GM23338 (cell line): ENCODE measurements at regions not wholly inside any gene's neighbourhood (a gene's known extent, or its start where the extent isn't known, plus 50 kb on each side); places are given as distances from the start of the nearest gene placed in this dataset.

Experiments
- ATAC-seq: fragments of 200-7000 bp; cut with Tn5 transposase; 3 replicates; pipeline ENCODE4 v1.9.1; 2020
- DNase-seq: peaks from one replicate; pipeline ENCODE4 v3.0.0-alpha.2; 2015; ENCODE audit warnings: low spot score
- H2AFZ ChIP-seq: fragments of 200-600 bp; sonication (generic); 2 replicates; pipeline ENCODE4 v1.8.0; 2016; ENCODE audit warnings: antibody characterized with exemption, mild to moderate bottlenecking, moderate library complexity
- H3F3A ChIP-seq: fragments of 200-600 bp; sonication (generic); replicated peaks from 2 replicates; pipeline ENCODE4 v1.8.0; 2017; ENCODE audit warnings: antibody characterized with exemption, mixed run types, low read depth
- H3K27ac ChIP-seq: fragments of 200-600 bp; sonication (generic); 2 replicates; pipeline ENCODE4 v1.6.1; 2016; ENCODE audit warnings: low read depth
- H3K27me3 ChIP-seq: fragments of 200-600 bp; sonication (generic); 2 replicates; pipeline ENCODE4 v1.8.0; 2016; ENCODE audit warnings: mild to moderate bottlenecking, mixed run types, moderate library complexity; ENCODE audit not compliant: insufficient read depth
- H3K36me3 ChIP-seq: fragments of 200-600 bp; sonication (generic); 2 replicates; pipeline ENCODE4 v1.8.0; 2016; ENCODE audit warnings: mild to moderate bottlenecking; ENCODE audit not compliant: insufficient read depth
- H3K4me1 ChIP-seq: fragments of 200-600 bp; sonication (generic); 2 replicates; pipeline ENCODE4 v1.8.0; 2016; ENCODE audit warnings: mild to moderate bottlenecking, moderate library complexity; ENCODE audit not compliant: insufficient read depth
- H3K4me2 ChIP-seq: fragments of 200-600 bp; sonication (generic); 2 replicates; pipeline ENCODE4 v1.7.1; 2017; ENCODE audit warnings: mixed run types
- H3K4me3 ChIP-seq: fragments of 200-600 bp; sonication (generic); 2 replicates; pipeline ENCODE4 v1.6.1; 2016; ENCODE audit warnings: mixed run types
- H3K79me2 ChIP-seq: fragments of 200-600 bp; sonication (generic); replicated peaks from 2 replicates; pipeline ENCODE4 v1.8.0; 2017; ENCODE audit warnings: mild to moderate bottlenecking; ENCODE audit not compliant: insufficient read depth
- H3K9me2 ChIP-seq: fragments of 200-600 bp; sonication (generic); 2 replicates; pipeline ENCODE4 v1.8.0; 2017; ENCODE audit not compliant: insufficient read depth
- H4K20me1 ChIP-seq: fragments of 200-600 bp; sonication (generic); replicated peaks from 2 replicates; pipeline ENCODE4 v1.8.0; 2017; ENCODE audit warnings: mild to moderate bottlenecking; ENCODE audit not compliant: insufficient read depth
- H3K27ac Mint-ChIP-seq: 2 replicates; pipeline ENCODE4 v1.8.0; 2020; ENCODE audit warnings: inconsistent platforms, mild to moderate bottlenecking, moderate library complexity, mixed read lengths
- H3K27me3 Mint-ChIP-seq: 3 replicates; pipeline ENCODE4 v1.8.0; 2022; ENCODE audit warnings: low read depth, mild to moderate bottlenecking, moderate library complexity, mixed read lengths, inconsistent platforms; ENCODE audit not compliant: insufficient read depth, poor library complexity
- H3K36me3 Mint-ChIP-seq: 3 replicates; pipeline ENCODE4 v1.8.0; 2021; ENCODE audit warnings: low read depth, mild to moderate bottlenecking, inconsistent platforms, moderate library complexity, mixed read lengths
- H3K4me1 Mint-ChIP-seq: 3 replicates; pipeline ENCODE4 v1.8.0; 2020; ENCODE audit warnings: mild to moderate bottlenecking, inconsistent platforms, mixed read lengths
- H3K4me3 Mint-ChIP-seq: 3 replicates; pipeline ENCODE4 v1.8.0; 2021; ENCODE audit warnings: moderate library complexity, mild to moderate bottlenecking, inconsistent platforms, mixed read lengths
- H3K9me3 Mint-ChIP-seq: 3 replicates; pipeline ENCODE4 v1.8.0; 2020; ENCODE audit warnings: moderate library complexity, mild to moderate bottlenecking, inconsistent platforms, mixed read lengths
- CREB1 ChIP-seq: fragments of 250-450 bp; sonication (Bioruptor Pico); IDR thresholded peaks from 2 replicates; pipeline ENCODE4 v1.5.0; 2020; ENCODE audit warnings: low read depth, mild to moderate bottlenecking, moderate library complexity
- EZH2 ChIP-seq: fragments of 200-600 bp; sonication (generic); IDR thresholded peaks from one replicate; pipeline ENCODE4 v1.8.0; 2017; ENCODE audit warnings: antibody characterized with exemption, mild to moderate bottlenecking, low read depth; ENCODE audit not compliant: unreplicated experiment
- EZH2phosphoT487 ChIP-seq: fragments of 200-600 bp; sonication (generic); IDR thresholded peaks from one replicate; pipeline ENCODE4 v1.8.1; 2018; ENCODE audit warnings: antibody characterized with exemption; ENCODE audit not compliant: unreplicated experiment
- JUNB ChIP-seq: IDR thresholded peaks from one replicate; pipeline ENCODE4 v1.6.1; 2016; ENCODE audit warnings: antibody characterized with exemption; ENCODE audit not compliant: unreplicated experiment
- NANOG ChIP-seq: IDR thresholded peaks from 2 replicates; pipeline ENCODE4 v1.6.1; 2016; ENCODE audit warnings: antibody characterized with exemption, borderline replicate concordance
- POLR2AphosphoS5 ChIP-seq: IDR thresholded peaks from 2 replicates; pipeline ENCODE4 v1.6.1; 2016; ENCODE audit warnings: antibody characterized with exemption, low read depth
- STAT1 ChIP-seq: IDR thresholded peaks from one replicate; pipeline ENCODE4 v1.6.1; 2016; ENCODE audit warnings: antibody characterized with exemption; ENCODE audit not compliant: unreplicated experiment
- ZNF114 ChIP-seq: fragments of 250-450 bp; sonication (Bioruptor Pico); IDR thresholded peaks from 2 replicates; pipeline ENCODE4 v1.5.0; 2020; ENCODE audit warnings: mild to moderate bottlenecking, moderate library complexity
- ZNF331 ChIP-seq: fragments of 250-450 bp; sonication (Bioruptor Pico); IDR thresholded peaks from 2 replicates; pipeline ENCODE4 v1.5.0; 2020; ENCODE audit warnings: low read depth, mild to moderate bottlenecking, moderate library complexity
- TF ChIP-seq, protein P1 (sequence below): IDR thresholded peaks from 2 replicates; pipeline ENCODE4 v1.6.1; 2016; ENCODE audit warnings: antibody characterized with exemption
- TF ChIP-seq, protein P2 (sequence below): fragments of 250-450 bp; sonication (Bioruptor Pico); IDR thresholded peaks from 2 replicates; pipeline ENCODE4 v1.5.0; 2020; ENCODE audit warnings: mild to moderate bottlenecking, moderate library complexity
- TF ChIP-seq, protein P3 (sequence below): IDR thresholded peaks from one replicate; pipeline ENCODE4 v1.6.1; 2018; ENCODE audit warnings: antibody characterized with exemption; ENCODE audit not compliant: unreplicated experiment

DNA sequence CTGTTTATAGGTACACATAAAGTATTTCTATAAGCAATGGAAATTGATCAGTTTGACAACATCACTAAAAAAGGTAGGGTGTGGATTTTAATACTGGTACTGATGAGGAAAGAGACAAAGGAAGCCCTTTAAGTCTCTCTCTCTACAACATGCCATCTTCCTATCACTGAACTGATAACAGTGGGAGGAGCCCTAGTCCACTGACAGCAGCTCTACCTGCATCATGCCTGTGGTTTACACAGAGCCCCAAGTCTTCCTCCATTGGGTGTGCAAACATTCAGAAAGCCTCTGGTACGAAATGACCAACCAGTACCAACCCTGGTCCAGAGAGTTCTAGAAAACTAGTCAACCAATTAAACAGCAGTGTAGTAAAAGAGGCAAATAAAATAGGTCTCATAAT lies 53.4 kb downstream of the KLF12 start:
- no peak overlapping the region for H3K4me2 ChIP-seq
- H3K27me3 ChIP-seq = no peaks in the 10 kb centered on the region
- H3K36me3 ChIP-seq = no peaks in the 10 kb centered on the region
- ATAC-seq (no peak), DNase-seq (no peak)
- no peaks in the 10 kb centered on the region for H3F3A ChIP-seq
- H3K9me3 Mint-ChIP-seq = no peaks in the 10 kb centered on the region
- H3K27ac Mint-ChIP-seq = no peak overlapping the region
- no peaks in the 10 kb centered on the region; the same call in 2 of the 3 replicates for H3K36me3 Mint-ChIP-seq
- H2AFZ ChIP-seq = no peak overlapping the region
- 0 out of 2 replicates have a peak, but pooled peaks cover 5% of the 10 kb centered on the region for H3K4me1 ChIP-seq
- H3K4me1 Mint-ChIP-seq = peaks cover 4% of the 10 kb centered on the region; the same call in 2 of the 3 replicates
- H3K4me3 Mint-ChIP-seq = no peak overlapping the region
- no peaks in the 10 kb centered on the region for H3K9me2 ChIP-seq
- no peak overlapping the region for H3K4me3 ChIP-seq
- H4K20me1 ChIP-seq = no peaks in the 10 kb centered on the region
- H3K27me3 Mint-ChIP-seq = no peaks in the 10 kb centered on the region
- H3K27ac ChIP-seq = no peak overlapping the region
- no peak for TF ChIP-seq POLR2AphosphoS5
- TF ChIP-seq ZNF331 (CRISPR knock-in tag) = no peak
- no peak for TF ChIP-seq ZNF114 (CRISPR knock-in tag)
- TF ChIP-seq JUNB = no peak
- H3K79me2 ChIP-seq = peaks cover 17% of the 10 kb centered on the region; the same call in 1 of the 2 replicates

DNA sequence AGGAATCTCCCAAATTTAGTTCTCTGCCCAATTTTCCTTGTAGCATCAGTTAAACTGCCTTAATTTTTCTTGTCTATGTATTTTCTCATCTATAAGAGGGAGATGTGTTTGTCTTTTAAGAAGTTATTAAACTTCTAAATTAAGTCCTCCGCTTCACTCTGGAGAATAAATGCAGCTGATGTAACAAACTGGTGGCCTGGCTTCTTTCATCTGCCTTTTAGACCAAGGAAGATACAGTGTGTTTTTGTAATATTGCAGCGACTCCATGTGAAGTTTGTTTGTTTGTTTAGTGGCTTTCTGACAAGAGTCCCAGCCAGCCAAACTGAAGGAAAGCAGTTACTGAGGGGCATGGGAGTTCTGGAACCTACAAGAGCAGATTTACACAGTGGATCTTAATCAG lies 56.4 kb downstream of the KLF12 start:
- no peak overlapping the region for H3K4me3 Mint-ChIP-seq
- H3K27ac Mint-ChIP-seq = no peak overlapping the region
- H3K4me1 Mint-ChIP-seq = peaks cover 22% of the 10 kb centered on the region
- H2AFZ ChIP-seq = no peak overlapping the region
- H3K27me3 Mint-ChIP-seq = no peaks in the 10 kb centered on the region
- H3K4me3 ChIP-seq = no peak overlapping the region
- TF ChIP-seq, protein P1, sequence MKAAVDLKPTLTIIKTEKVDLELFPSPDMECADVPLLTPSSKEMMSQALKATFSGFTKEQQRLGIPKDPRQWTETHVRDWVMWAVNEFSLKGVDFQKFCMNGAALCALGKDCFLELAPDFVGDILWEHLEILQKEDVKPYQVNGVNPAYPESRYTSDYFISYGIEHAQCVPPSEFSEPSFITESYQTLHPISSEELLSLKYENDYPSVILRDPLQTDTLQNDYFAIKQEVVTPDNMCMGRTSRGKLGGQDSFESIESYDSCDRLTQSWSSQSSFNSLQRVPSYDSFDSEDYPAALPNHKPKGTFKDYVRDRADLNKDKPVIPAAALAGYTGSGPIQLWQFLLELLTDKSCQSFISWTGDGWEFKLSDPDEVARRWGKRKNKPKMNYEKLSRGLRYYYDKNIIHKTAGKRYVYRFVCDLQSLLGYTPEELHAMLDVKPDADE = no peak
- TF ChIP-seq CREB1 = no peak
- TF ChIP-seq POLR2AphosphoS5 = no peak
- TF ChIP-seq EZH2phosphoT487 = no peak
- TF ChIP-seq, protein P2, sequence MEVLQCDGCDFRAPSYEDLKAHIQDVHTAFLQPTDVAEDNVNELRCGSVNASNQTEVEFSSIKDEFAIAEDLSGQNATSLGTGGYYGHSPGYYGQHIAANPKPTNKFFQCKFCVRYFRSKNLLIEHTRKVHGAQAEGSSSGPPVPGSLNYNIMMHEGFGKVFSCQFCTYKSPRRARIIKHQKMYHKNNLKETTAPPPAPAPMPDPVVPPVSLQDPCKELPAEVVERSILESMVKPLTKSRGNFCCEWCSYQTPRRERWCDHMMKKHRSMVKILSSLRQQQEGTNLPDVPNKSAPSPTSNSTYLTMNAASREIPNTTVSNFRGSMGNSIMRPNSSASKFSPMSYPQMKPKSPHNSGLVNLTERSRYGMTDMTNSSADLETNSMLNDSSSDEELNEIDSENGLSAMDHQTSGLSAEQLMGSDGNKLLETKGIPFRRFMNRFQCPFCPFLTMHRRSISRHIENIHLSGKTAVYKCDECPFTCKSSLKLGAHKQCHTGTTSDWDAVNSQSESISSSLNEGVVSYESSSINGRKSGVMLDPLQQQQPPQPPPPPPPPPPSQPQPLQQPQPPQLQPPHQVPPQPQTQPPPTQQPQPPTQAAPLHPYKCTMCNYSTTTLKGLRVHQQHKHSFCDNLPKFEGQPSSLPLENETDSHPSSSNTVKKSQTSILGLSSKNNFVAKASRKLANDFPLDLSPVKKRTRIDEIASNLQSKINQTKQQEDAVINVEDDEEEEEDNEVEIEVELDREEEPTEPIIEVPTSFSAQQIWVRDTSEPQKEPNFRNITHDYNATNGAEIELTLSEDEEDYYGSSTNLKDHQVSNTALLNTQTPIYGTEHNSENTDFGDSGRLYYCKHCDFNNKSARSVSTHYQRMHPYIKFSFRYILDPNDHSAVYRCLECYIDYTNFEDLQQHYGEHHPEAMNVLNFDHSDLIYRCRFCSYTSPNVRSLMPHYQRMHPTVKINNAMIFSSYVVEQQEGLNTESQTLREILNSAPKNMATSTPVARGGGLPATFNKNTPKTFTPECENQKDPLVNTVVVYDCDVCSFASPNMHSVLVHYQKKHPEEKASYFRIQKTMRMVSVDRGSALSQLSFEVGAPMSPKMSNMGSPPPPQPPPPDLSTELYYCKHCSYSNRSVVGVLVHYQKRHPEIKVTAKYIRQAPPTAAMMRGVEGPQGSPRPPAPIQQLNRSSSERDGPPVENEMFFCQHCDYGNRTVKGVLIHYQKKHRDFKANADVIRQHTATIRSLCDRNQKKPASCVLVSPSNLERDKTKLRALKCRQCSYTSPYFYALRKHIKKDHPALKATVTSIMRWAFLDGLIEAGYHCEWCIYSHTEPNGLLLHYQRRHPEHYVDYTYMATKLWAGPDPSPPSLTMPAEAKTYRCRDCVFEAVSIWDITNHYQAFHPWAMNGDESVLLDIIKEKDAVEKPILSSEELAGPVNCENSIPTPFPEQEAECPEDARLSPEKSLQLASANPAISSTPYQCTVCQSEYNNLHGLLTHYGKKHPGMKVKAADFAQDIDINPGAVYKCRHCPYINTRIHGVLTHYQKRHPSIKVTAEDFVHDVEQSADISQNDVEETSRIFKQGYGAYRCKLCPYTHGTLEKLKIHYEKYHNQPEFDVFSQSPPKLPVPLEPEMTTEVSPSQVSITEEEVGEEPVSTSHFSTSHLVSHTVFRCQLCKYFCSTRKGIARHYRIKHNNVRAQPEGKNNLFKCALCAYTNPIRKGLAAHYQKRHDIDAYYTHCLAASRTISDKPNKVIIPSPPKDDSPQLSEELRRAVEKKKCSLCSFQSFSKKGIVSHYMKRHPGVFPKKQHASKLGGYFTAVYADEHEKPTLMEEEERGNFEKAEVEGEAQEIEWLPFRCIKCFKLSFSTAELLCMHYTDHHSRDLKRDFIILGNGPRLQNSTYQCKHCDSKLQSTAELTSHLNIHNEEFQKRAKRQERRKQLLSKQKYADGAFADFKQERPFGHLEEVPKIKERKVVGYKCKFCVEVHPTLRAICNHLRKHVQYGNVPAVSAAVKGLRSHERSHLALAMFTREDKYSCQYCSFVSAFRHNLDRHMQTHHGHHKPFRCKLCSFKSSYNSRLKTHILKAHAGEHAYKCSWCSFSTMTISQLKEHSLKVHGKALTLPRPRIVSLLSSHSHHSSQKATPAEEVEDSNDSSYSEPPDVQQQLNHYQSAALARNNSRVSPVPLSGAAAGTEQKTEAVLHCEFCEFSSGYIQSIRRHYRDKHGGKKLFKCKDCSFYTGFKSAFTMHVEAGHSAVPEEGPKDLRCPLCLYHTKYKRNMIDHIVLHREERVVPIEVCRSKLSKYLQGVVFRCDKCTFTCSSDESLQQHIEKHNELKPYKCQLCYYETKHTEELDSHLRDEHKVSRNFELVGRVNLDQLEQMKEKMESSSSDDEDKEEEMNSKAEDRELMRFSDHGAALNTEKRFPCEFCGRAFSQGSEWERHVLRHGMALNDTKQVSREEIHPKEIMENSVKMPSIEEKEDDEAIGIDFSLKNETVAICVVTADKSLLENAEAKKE (CRISPR knock-in tag) = no peak
- TF ChIP-seq, protein P3, sequence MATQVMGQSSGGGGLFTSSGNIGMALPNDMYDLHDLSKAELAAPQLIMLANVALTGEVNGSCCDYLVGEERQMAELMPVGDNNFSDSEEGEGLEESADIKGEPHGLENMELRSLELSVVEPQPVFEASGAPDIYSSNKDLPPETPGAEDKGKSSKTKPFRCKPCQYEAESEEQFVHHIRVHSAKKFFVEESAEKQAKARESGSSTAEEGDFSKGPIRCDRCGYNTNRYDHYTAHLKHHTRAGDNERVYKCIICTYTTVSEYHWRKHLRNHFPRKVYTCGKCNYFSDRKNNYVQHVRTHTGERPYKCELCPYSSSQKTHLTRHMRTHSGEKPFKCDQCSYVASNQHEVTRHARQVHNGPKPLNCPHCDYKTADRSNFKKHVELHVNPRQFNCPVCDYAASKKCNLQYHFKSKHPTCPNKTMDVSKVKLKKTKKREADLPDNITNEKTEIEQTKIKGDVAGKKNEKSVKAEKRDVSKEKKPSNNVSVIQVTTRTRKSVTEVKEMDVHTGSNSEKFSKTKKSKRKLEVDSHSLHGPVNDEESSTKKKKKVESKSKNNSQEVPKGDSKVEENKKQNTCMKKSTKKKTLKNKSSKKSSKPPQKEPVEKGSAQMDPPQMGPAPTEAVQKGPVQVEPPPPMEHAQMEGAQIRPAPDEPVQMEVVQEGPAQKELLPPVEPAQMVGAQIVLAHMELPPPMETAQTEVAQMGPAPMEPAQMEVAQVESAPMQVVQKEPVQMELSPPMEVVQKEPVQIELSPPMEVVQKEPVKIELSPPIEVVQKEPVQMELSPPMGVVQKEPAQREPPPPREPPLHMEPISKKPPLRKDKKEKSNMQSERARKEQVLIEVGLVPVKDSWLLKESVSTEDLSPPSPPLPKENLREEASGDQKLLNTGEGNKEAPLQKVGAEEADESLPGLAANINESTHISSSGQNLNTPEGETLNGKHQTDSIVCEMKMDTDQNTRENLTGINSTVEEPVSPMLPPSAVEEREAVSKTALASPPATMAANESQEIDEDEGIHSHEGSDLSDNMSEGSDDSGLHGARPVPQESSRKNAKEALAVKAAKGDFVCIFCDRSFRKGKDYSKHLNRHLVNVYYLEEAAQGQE = no peak
- TF ChIP-seq ZNF331 (CRISPR knock-in tag) = no peak
- no peak for TF ChIP-seq EZH2
- TF ChIP-seq JUNB = no peak
- TF ChIP-seq NANOG = no peak
- TF ChIP-seq ZNF114 (CRISPR knock-in tag) = no peak
- TF ChIP-seq STAT1 = no peak
- H3K4me1 ChIP-seq = 0 out of 2 replicates have a peak, but pooled peaks cover 4% of the 10 kb centered on the region
- H3K4me2 ChIP-seq = no peak overlapping the region
- no peaks in the 10 kb centered on the region for H3K9me3 Mint-ChIP-seq
- DNase-seq (no peak), ATAC-seq (no peak)
- no peaks in the 10 kb centered on the region for H3K36me3 ChIP-seq
- H4K20me1 ChIP-seq = no peaks in the 10 kb centered on the region
- H3K27ac ChIP-seq = no peak overlapping the region
- no peaks in the 10 kb centered on the region for H3F3A ChIP-seq
- H3K36me3 Mint-ChIP-seq = no peaks in the 10 kb centered on the region; the same call in 2 of the 3 replicates
- H3K9me2 ChIP-seq = no peaks in the 10 kb centered on the region
- H3K27me3 ChIP-seq = no peaks in the 10 kb centered on the region
- H3K79me2 ChIP-seq = peaks cover 10% of the 10 kb centered on the region; the same call in 1 of the 2 replicates
